Stimulated activated CD4-positive, alpha-beta T cell treated with anti-CD3 and anti-CD28 coated beads, TNF-alpha, amount 100 ng/mL, for 48 hours (primary cell): ENCODE measurements at regions not wholly inside any gene's neighbourhood (a gene's known extent, or its start where the extent isn't known, plus 50 kb on each side); places are given as distances from the start of the nearest gene placed in this dataset.

Experiments
- DNase-seq, 3 donors: peaks; one replicate each; pipeline ENCODE4 v3.0.0-alpha.2; 2020; ENCODE audit warnings: low read depth in 3 of 3

DNA sequence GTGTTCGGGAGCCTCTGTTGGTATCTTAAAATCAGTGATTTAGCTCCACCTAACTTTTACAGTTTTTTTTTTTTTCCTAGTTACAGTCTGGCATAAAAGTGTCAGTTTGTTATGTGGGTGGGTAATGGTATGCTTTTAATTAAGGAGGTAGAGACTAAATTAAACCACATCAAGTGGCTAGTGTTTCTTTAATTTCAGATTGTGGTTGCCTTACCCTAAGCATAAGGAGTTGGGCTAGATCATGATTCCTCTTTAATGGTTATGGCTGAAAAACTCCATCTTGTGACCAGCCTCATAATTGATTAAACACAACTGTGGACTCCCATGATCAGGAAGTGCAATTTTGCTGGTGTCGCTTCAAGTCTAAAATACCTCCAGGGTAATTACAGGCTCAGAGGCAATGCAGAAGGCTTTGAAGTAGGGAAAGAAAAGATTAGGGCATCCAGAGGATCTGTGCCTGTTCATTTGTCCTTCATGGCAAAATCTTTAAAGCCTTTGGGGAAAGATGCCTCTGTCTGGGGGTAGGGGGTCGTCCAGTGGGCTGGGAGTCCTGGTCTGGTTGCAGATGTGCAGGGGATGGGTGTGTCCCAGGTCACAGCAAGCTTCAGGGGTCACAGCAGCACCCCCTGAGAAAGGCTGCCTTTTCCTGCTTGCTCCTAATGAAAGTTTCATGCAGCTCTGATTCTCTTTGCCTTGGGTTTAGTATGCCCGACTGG lies 579.2 kb downstream of the BCL11A start:
- no peak for DNase-seq

DNA sequence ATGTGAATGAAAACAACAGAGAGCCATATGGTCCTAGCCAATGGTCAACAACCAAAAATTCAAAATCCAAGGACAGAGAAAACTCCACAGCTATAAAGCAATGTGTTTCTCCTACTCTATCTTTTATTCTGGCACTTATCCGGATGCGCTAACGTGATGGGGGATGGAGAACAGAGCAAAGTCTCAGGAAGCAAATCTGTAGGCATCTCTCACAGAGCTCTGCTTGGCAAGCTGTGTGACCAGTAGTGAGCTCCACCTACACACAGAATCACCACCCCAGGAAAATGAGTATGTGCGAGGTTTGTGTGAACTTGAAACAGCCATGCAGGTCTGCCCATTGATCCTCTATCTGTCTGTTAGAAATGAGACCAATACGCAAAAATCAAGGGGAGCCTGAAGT lies 584.3 kb downstream of the BCL11A start:
- no peak for DNase-seq

DNA sequence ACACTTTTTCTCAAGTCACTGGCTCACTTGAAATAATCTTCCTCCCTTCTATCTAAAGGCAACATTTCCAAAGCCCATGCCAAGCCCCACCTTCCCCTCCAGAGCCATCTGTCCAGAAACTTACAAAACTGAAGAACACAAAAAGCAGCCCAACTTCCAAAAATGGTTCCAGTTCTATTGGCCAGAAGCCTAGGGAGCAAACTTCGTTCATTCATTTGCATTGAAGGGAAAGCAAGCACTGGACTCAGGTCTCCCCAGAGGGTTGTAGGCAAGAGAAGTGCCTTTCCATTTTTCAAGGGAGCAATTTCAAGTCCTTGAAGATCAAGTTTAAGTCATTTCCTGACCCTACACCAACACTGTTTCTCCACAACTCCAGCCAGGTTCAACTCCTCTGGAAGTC lies 585.0 kb downstream of the BCL11A start:
- no peak for DNase-seq

DNA sequence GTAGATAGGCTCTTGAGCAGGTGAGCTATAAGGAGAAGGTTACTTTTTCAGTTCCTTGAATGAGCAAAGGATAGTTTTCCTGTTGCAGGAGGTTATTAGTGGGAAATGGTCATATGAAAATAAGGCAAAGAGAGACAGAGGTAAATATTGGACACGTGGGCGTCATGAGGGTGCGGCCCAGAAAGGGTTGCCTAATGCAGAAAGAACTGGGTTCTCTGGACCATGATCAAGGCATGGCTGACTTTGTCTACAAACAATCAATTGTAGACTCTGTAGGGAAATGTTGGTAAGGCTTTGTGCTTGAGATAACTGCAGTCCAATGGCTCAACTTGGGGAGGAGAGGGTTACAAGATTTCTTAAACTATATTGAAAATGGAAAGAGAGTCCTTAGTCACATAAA lies 585.8 kb downstream of the BCL11A start:
- DNase-seq, result no peak

DNA sequence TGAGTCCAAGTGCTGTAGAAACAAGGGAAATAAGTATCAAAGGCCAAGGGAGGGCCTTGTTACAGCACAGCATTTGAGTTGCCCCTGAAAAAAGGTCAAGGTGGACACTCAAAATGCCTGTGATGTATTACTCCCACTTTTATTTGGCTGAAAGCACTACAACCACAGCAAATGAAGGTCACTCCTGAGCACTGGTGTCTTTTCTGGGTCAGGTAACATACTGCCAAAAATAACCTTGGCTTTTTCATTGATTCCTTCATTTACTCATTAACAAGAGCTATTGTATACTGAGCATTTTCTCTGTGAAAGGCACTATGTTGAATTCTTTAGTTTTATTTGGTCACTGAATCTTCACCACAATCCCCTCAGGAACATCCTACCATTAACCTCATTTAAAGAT lies 590.3 kb downstream of the BCL11A start:
- DNase-seq, result no peak

DNA sequence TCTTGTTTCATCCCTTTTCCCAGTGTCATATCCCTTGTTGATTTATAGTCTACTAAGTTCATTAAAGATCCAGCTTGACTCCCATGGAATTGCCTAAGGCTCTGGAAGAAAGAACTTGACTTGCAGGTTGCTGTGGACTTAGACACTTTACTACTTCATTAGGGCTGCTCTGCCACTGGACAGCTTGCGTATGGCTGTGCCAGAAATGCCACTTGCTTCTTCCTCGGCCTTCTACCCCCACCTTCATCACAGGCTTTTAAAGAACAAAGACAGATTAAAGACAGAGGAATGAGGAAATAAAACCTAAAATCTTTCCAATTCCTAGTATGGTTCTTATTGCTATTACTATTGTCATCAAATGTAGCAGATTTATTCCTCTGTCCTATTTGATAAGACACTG lies 591.7 kb downstream of the BCL11A start:
- no peak for DNase-seq

DNA sequence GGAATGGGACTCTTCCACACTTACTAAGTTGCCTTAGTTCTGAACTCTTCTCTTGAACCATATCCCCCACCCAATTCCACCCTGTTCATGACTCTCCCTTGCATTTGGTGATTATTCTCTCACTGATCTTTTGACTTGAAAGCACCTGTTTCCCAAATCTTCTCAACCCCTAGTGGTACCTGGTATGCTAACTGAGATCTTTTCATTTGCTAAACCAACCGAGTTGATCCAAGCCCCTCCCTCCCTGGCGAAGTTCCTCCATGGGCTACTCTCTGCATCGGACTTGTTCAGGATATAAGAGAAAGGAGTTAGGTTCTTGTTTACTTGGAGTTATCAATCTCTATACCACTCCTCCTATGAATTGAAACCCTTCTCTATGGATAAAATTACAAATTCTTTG lies 593.5 kb downstream of the BCL11A start:
- DNase-seq, result no peak

DNA sequence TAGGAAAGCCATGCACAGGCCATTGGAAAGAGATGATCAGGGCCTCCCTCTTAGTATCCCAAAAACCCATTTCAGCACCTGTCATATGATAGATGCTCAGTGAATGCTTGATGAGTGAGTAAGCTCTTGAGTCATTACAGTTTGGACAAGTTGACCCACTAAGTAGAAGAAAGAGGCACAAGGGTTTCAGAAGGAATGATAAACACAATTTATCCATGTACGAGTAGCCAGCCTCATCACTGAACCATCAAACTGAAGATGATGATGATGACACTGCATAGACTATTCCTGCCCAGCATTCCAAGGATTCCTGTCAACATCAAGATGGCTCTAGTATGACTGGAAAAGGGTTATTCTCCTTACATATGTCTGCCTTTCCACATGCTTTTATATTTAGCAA lies 596.0 kb downstream of the BCL11A start:
- no peak for DNase-seq

DNA sequence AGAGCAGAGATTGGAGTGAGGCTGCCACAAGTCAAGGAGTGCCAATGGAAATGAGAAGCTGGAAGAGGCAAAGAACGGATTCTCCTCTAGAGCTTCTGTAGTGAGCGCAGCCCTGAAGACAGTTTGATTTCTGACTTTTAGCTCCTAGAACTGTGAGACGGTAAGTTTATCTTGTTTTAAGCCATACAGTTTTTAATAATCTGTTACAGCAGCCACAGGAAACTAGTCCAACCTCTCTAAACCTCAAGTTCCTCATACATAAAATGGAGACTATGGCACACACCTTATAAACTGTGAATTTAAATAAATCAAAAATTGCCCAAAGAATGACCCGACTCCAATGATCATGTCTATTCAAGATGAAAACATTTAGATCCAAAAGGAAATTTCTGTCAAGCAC lies 596.5 kb downstream of the BCL11A start:
- no peak for DNase-seq

DNA sequence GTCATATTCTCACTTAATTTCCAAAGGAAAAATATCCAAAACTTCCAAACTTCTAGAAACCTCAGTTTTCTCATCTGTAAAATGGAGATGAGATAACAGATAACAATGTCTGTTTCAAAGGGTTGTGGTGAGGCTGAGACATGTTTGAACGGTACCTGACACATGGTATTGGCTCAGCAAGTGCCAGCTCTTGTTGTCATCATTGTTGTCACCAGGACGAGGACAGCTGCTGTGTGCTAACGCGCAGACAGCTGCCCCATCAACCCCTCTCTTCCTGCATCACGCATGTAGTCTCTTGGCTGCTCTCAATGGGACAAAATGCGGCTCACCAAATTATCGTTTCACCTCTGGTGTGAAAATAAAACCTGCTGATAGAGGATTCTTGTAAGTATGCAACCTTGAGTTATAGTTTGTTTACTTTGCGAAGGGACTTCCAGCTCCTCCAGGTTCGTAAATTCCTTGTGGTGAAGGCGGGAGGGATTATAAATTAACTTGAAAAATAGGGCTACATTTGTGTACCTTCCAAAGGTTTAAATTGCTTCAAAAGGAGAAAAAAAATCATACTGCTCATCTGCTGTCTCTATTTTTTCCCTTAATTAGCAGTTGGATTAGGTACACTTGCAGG lies 605.4 kb downstream of the BCL11A start:
- no peak for DNase-seq

DNA sequence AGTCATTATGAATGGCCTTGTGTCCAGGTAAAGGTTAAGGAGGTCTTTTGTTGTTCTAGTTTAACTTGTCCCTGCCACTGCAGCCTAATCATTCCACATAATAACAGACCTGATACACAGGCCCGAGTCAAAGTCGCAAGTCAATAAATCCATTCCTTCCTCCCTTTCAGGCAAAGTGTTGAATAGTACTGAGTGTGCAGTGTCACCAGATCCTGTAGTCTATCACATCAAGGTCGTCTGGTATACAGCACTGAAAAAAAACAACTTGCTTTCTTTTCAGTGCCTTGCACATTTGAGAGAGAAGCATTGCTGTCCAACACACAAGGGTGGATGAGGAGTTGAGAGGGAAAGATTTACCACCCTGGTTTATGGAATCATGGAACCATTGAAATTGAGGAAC lies 606.2 kb downstream of the BCL11A start:
- no peak for DNase-seq

DNA sequence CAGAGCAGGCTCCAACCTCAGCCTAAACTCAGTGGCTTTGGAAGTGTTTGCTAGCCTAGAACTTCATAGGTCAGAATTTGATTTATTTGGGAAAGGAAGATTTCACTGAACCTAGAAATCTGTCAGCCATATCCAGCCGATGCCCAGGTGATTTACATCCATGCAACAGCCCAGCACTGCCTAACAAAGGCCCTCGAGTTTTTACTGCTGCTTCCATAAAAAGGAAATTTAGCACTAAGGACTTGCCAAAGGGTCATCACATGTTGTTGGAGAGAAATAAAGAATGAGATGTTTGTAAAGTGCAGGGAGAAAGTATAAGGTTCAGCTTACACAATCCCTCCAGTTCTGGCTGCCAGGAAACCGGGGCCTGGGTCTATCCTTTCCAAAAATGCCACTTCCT lies 614.2 kb downstream of the BCL11A start:
- no peak for DNase-seq

DNA sequence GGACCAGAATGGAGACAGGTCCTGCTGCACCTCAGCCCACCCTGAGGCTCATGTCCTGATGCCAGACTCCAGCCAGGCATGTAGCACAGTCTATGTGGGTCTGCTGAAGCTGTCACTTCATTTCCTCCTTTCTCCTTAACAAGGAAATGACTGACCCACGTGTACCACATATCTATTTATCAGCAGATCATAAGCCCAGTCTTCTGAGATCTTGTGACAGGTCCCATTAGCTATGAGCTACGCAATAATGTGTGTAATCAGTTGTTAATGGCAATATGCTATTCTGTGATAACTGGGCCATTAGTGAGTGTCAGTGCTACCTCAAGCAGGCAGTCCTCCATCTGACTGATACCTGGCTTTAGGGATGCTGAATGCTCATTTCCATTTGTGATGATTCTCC lies 615.3 kb downstream of the BCL11A start:
- no peak for DNase-seq

DNA sequence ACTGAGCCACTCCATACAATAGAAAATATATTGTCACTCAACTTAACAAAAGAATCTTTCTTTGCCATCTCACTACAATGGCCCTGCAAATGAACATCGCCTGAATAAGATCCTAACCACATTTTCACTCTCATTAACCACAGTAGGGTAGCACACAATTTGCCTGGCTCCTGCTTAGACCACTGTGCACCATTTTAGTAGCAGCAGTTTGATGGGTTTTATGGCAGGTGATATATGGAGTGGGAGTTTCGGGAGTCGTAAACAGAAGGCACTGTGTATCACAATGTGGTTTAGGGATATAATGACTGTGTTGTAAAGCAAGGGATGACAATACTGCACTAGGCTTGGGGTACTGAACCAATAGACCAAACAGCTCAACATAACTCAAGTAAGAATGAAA lies 617.4 kb downstream of the BCL11A start:
- no peak for DNase-seq

DNA sequence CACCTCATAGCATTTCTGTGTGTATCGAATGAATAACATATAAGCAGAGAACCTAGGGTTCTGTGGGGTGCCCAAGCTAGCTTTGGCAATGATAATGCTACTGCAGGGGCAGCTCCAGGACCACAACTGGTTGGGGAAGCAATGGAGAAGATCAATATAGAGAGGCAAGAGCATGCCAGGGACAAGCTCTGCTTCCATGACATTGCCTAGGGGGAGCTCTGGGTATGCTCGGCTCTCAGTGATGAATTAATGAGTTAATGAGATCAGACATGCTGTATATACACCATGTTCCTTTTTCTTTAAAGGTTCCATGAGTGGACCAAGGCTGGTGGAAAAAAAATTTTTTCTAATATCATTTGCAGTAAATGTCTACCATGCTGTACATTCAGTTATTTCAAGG lies 618.4 kb downstream of the BCL11A start:
- no peak for DNase-seq

DNA sequence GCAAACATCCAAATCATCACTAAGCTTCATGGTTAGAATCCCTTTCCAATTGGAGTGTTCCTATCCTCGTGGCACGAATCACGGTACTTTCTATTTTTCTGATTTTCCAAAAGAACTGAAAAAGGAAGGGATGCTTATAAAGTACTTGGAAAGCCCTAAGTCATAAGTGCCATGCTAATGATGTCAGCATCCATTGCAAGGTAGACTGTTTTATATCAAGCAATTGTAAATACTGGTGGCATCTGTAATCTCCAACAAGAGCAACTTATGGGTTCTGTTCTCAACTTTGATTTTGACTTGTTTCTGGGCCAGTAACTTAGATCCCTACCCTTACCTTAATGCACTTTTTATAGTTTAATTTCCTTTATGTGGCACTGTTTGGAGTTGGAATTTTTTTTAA lies 619.5 kb downstream of the BCL11A start:
- no peak for DNase-seq

DNA sequence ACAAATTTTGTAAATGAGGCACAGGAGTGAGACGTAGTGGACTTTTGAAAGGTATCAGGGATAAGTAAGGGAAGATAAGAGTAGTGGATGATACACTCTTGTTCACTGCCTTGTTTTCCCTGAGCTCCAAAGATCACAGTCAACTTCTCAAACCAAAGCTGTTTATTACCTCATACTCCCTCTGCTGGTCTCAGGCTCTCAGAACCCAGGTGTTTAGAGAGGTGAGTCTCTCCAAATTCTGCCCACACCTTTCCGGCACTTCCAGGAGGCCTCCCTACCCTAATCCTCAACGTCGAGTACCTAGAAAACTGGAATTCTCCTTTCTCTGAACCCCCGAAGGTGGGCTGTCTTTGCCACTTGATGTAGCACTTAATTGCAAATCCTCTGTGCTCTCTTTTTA lies 621.1 kb downstream of the BCL11A start:
- no peak for DNase-seq

DNA sequence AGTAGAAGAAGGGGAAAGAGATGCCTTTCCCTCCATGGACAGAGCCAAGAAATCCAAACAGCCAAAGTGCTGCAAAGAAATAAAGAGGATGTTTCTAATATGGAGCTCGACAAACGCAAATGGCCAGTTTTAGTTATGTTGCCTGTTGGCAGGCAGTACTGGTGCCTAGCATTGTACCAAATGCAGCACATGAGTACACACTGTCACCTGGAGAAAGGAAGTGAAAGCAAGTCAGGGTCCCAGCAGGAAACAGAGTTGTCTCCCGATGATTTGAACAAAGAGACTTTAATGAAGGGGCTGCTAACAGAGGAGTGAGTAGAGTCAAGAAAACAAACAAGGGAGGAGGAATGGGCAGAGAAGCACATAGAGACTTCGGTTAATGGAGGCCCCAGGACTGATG lies 623.0 kb downstream of the BCL11A start:
- DNase-seq, result no peak

DNA sequence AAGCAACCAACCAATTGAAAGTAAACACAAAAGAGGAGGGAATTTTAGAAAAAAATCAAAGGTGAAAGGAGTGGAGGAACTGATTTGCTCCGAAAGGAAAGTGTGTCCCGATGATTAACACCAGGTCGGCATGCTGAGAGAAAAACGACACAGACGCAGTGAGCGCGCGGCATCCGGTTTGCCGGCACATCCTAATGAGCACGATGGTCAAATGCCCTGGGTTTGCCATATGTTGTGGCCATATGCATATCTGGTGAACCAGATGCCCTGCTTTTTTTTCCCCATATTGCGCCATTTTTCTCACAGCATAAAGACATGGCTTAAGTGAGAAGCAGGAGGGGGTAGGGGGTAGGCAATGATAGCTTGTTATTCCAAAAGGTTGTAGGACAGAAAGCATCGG lies 626.7 kb downstream of the BCL11A start:
- no peak for DNase-seq

DNA sequence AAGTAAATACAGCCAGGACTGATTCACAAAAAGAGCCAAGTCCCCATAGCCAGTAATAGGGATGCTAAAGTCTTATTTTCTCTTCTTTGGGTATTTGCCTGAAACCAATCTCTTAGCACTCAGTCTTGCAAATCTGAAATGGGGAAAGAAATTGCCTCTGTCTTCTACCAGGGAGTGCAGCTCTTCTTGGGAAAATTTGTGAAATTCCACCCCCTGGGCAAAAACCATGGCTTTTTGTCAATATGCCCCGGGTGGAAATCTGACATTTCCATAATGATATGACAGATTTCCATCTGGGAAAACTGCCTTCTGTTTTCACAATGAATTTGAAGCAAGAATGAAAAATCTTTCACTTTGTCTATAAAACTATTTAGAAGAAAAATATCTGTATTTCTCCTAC lies 628.1 kb downstream of the BCL11A start:
- DNase-seq, result no peak

DNA sequence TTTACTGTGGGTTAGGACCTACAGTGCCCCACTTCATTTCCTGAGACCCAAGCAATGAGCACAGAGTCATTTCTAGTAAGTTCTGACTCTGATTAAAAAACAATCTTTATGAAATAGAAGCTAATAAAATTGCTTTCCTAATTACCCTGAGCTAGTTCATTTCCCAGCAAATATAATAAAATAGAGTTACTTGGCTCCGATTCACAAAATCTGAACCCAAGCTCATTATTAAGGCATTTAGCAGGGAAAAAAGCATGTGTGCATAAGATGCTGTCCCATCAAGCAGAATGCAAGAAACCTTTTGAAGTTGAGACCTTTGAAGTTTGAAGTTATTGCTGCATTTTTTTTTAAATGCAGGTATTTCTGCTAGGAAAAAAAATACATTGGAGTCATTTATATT lies 629.1 kb downstream of the BCL11A start:
- no peak for DNase-seq

DNA sequence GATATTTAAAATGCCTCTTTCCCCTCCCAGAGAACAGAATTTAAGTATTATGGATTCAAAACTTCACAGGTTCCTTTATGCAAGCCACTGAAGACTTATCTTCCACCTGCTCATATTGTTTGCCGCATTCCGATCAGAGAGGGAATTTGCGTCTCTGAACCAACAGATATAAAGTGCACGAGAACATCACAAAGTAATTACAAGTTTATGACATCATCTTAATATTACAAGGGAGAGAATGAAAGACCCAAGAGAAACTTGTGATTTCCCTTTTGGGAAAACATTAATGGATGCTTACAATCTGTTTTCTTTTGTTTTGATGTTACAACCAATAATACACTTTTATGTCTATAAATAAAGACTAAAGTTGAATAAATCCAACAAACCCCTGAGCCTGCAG lies 631.0 kb downstream of the BCL11A start:
- DNase-seq, result no peak

DNA sequence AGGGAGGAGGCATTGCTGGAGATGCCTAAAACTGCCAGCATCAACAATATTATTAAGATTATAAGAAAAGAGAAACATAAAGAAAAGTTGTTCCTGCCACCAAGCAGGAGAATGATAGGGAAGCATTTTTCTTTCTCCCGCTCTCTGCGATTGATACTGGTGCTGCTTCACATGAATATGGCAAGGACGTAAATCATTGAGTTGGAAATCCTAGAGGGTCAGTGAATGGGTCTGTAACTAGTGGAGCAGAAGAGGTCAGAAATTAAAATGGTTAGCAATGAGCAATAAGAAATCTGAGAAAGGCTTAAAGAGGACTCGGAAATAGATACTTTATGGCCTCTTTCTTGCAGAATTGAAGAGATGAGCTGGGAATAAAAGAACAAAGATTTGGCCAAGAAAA lies 631.7 kb downstream of the BCL11A start:
- no peak for DNase-seq

DNA sequence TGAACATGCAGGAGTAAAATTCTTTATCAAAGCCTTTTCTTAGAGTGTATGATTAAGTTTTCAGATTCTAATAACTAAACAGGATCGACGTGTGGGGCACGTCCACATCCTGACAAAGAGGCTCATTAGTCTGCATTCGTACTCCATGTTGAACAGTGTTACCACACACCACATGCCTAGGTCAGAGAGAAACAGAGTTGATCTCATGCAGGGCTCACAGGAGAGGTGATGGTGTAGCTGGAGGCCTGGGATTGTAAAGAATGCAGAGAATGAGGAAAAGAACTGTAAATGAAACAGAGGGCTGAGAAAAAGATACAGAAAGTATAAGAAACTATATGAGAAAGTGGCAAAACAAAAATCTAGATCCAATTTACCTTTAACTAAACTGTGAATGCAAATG lies 632.5 kb downstream of the BCL11A start:
- no peak for DNase-seq
